GM19328 (cell line): ENCODE measurements at regions not wholly inside any gene's neighbourhood (a gene's known extent, or its start where the extent isn't known, plus 50 kb on each side); places are given as distances from the start of the nearest gene placed in this dataset.
"Not testable (repeated sequence)": the region's sequence is repeated elsewhere in the genome, so short reads cannot be mapped to it uniquely, and the experiment has no call there.

ENCODE experiments used
- ATAC-seq: cut with Tn5 transposase; IDR thresholded peaks from one replicate; pipeline ENCODE4 v1.9.1; 2021; ENCODE audit warnings: mild to moderate bottlenecking, moderate library complexity; ENCODE audit not compliant: unreplicated experiment

DNA sequence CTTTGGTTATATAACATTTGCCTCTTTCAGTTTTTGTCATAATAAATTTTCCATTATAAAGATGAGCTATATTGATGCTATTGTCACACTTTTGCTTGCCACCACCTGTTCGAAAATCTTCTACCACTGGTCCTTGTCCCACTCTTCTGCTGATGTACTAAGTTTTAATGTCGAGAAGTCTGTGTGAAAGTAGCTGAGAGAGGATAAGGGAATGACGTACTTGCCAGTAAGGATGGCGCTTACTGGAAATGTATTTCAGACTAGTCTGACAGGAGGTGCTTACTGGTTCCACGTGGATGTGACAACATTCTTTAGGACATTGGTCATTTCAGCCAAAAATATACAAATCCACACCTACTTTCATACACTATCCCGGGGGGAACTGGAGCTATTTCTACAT, 132.7 kb upstream of the NR3C2 start:
- ATAC-seq = no peak

DNA sequence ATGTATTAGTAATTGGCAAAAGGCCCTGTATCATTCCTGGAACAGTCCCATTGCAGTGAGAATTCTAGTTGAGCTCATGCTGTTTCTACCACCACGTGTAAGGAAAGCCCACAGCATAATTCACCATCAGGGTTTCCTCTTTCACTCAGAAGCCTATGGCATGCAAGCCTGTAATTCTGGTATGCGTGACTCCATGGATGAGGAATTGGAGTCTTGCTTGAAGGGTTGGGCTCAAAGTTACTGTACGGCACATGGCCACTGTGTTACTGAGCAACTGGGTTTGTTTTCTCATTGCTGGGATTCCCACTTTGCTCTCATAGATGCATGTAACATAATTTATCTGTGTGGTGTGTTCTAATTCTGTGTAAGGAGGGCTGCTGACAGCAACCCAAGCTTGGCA, 132.3 kb upstream of the NR3C2 start:
- ATAC-seq = no peak

DNA sequence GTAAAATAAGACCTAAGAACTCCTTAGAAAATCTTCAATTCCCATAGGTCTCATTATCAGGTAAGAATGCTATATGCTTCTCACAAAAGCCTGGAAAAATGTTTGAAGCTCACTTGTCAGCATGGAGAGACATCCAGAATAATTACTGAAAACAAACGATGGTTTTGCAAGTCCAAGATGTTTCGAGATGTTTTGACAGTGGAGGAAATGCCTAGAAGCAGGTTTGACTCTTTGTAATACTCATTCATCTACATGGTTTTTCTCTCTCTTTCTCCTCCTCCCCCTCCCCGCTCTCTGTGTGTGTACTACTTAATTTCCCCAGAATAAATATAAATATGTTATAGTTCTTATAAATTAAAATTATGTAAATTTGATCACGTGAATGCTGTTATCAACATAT, 131.9 kb upstream of the NR3C2 start:
- ATAC-seq = no peak

DNA sequence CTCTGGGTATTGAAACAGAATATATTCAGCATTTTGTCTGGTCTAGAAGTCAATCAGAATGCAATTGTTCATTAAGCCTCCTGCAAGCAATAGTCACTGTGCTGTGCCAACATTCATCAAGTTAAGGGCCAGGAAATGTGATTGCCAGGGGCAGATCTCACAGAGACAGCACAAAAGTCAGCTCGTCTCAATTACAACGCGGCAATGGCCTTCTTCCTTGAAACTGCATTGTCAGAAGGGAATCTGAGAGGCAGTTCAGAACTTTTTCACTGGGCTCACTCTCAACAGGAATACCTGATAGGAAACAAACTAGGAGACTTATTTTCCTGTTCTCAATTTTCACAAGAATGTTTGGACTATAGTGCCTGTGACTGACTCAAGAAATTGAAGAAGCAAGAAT, 131.1 kb upstream of the NR3C2 start:
- ATAC-seq = no peak

DNA sequence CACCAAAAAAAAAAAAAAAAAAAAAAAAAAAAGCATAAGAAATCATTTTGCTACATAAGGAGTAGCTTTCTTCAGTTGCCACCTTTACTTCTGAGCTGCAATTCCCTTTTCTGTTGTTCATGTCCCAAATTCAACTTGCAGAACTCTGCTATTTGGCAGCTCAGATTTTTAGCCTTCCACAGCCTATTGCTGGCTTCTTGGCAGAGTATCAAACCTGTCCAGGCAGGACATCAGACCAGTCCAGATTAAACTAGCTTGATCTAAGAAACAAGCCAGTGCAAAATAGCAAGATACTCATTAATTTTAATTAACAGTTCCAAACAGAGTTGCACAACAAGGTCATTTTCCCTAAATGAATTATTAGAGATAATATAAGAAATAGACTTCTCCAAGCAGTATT, 123.6 kb upstream of the NR3C2 start:
- ATAC-seq = no peak

DNA sequence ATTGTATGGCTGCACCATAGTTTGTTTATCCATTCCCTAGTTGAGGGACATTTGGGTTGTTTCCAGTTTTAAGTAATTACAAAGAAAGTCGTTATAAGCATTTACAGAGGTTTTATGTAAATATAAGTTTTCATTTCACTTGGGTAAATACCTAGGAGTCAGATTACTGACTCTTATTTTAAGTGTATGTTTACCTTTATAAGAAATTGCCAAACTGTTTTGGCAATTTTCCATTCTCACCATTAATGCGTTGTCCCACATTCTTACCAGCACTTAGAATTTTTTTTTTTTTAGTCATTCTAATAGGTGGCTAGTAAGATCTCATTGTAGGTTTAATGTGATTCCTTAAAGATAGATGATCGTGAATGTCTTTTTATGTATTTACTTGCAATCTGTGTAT, 121.5 kb upstream of the NR3C2 start:
- no peak for ATAC-seq

DNA sequence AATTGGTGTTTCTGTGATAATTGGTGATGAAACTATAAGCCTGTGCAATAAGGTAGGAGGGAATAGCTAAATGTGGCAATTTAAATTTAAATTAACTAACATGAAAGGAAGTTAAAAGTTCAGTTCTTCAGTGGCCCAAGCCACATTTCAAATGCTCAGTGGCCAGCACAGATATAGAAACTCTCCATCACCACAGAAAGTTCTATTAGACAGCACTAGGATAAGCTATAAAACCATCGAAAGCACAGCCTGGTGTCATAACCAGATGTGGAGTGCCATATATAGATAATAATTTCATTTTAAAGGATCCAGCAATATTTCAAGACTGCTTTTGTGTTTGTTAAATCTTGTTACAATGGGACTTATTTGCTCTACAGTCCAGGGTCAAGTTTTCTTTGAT, 119.3 kb upstream of the NR3C2 start:
- no peak for ATAC-seq

DNA sequence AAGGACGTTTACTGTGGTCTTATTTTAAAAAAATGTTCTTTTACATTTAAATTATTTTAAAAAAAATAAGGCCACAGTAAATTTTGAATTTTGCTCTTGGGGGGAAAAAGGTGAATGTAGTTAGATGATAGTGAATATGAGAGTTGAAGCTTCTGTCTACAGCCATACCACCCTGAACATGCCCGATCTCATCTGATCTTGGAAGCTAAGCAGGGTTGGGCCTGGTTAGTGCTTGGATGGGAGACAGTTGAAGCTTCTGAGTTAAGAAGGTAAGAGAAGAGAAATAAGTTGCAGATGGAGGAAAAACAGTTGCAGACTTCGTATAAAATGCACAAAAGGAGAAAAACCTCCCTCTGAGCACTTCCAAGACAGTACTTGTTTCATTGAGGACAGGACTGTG, 115.6 kb upstream of the NR3C2 start:
- ATAC-seq = no peak

DNA sequence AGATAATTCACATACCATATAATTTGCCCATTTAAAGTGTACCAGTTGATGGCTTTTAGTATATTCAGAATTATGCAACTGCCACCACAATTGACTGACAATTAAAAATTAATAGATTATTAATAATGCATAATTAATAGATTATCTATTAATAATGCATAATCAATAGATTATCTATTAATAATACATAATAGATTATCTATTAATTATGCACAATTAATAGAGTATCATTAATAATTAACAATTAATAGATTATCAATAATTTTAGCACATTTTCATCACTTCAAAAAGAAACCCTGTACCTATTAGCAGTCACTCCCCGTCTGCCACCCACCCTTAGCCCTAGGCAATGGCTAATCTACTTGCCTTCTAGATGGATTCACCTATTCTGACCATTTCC, 108.6 kb upstream of the NR3C2 start:
- no peak for ATAC-seq

DNA sequence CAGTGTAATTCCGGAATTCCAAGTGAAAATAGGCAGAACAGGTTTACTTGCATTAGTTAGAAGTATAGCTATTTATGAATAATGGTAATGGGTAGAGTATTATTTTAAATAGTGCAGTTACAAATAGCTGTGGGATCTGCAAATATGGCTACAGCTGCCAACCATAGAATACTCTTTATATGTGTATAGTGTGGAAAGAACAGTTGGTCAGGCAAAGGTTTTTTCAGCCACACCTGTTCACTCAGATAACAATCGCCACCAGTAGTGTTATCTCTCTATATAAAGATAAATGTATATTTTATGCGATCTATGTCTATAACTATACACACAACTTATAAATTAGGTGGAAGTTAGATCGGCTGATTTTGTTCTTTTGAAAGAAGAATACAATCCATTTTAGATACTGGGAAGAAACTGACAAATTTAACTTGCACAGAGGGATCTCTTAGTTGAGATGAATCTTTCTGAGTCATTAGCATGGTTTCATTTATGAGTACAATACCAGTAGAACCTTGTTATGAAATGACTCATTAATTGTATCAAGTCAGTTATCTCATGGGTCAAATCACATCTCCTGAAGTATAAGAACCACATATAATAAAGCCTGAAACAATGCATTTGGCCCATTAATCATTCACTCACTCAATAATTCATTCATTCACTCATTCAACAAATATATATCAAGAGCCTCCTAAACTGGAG, 100.9 kb upstream of the NR3C2 start:
- ATAC-seq = no peak

DNA sequence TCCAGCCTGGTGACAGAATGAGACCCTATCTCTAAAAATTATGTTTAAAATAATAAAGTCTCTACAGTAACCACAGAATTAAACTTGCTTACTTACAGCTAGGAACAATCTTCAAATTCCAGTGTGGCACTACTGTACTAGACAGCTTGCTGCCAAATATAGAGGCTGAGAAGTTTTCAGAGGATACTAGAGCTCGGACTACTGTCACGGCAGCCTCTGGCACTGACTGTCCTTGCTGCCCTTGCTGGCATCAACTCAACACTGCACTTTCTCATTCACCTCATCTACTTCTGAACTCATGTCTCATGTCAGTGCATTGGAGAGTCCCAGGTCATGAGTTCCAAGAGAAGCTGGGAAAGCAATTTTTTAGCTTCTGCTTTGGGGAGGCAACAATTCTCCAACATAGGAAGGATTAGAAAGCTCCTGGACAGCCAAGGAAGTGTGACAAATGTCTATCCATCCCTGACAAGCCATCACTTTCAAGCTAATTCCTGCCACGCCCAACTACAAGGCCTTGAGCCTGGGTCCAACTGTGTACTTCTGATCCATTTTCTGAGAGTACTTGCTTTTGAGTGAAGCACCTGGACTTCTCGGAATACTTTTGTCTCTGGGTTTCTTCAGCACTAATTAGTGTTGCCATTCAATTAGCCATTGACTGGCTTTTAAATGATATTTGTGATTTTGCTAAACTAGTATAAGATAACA, 98.6 kb upstream of the NR3C2 start:
- no peak for ATAC-seq

DNA sequence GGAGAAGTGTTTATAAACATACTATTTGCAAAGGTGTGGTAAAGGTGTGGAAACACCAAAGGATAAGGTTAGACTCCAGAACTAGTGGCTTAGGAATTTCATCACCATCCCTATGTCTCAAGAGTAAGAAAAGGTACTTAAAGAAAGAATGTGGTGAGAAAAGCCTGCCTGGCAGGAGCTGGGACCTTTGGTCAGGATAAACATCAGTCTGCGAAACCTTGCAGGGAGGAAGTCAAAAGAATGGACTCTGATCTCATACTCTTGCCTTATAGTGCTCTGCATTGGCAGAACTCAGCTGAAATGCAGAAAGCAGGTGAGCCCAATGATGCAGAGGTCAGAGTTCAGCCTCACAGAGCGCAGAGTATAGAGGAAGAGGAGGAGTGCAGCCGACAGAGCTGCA, 97.2 kb upstream of the NR3C2 start:
- no peak for ATAC-seq

DNA sequence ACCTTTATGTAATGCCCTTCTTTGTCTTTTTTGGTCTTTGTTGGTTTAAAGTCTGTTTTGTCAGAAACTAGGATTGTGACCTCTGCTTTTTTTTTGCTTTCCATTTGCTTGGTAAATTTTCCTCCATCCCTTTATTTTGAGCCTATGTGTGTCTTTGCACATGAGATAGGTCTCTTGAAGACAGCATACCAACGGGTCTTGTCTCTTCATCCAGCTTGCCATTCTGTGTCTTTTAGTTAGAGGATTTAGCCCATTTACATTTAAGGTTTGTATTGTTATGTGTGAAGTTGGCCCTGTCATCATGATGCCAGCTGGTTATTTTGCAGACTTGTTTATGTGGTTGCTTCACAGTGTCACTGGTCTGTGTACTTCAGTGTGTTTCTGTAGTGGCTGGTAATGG, 91.6 kb upstream of the NR3C2 start:
- ATAC-seq = not testable (repeated sequence)

DNA sequence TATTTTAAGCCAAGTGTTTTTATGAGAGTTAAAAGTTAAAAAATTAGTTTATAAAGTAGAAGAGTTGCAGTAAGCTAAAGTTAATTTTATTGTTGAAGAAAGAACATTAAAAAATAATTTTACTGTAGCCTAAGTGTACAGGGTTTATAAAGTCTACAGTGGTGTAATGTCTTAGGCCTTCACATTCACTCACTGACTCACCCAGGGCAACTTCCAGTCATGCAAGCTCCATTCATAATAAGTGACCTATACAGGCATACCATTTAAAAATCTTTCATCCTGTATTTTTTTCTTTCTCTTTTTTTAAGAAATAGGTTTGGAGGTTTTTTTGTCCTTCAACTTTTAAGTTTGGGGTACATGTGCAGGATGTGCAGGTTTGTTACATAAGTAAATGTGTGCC, 87.9 kb upstream of the NR3C2 start:
- ATAC-seq = no peak

DNA sequence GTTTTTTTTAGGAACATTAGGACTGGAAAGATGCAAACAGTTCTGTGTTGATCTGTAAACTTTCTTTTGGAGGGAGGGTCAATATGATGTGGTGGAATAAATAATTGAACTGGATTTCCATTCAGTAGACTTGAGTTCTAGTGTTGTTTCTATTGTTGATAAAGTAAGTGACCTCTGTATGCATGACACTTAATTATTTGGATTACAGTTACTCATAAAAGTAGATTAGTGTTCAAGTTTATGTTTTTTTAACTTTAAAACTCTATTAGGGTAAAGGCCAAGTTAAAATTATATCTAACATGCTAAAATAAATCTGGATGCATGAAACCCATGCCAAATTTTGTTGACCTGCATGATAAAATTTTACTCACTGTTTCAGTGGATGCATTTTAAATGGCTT, 85.4 kb upstream of the NR3C2 start:
- ATAC-seq = no peak

DNA sequence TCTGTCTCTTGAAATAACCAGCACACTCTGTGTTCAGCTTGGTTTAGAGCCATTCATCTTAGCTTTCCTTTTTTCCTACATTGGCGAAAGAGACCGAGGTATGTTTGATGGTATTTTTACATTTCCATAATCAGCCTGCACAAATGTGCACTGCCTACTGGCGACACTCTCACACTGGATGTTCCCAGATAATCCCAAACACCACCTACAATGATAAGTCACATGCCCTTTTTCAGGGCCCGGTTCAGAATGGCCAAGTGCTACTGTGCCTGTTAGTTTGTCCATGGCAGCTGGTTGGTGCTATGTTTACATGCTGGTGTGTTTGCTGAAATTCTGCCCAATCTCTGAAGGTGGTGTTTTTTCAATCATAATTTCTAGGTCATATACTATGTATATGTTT, 80.8 kb upstream of the NR3C2 start:
- ATAC-seq = no peak

DNA sequence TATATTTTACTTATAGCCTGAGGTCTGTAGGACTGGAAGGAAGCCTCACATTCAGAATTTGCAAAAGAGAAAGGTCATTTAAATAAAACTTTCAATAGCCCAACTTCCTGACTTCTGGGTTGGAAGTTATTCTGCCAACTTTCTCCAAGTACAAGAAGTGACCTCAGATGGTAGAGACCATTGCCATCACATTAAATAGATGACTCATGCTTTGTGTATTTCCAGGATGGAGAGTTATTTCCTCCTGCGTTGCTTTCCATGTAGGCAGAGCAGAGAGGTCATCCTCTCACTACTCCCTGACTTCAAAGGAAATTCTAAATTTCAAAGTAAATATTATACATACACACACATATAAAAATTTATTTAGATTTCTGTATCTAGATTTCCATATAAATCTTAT, 73.0 kb upstream of the NR3C2 start:
- no peak for ATAC-seq

DNA sequence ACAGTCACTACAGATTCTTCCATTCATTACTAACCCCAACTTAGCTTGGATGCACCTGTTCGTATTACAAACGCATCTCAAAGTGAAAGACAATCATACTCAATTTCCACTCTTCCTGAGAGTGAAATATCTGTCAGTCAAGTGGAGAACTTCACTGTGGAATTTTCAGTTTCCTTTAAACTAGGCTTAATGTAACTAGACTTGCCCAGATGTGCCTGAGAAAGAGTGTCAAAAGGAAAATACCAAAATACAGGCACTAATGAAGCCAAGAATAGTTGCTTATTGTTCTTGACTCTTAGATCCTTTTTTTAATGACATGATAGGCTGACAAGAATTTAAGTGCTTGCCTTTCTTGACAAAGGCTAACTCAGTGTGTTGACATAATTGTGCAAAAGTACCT, 72.4 kb upstream of the NR3C2 start:
- ATAC-seq = no peak

DNA sequence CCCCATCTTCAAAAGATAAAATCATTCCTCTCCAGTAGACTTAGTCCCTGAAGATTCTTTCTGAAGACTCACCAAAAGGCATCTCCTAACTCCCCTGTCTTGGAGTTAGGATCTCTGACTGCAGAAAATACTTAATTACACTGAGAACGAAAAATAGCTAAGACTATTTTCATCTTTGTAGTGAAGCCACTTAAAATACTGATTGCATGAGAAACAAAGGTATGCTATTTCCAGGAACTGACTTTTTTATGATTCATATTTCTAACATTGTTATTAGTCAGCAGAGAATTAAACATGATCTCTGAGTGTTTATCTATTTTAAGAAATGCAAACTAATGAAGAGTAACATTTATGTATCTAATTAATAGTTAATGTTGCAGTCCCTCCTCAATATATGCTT, 71.8 kb upstream of the NR3C2 start:
- ATAC-seq = no peak

DNA sequence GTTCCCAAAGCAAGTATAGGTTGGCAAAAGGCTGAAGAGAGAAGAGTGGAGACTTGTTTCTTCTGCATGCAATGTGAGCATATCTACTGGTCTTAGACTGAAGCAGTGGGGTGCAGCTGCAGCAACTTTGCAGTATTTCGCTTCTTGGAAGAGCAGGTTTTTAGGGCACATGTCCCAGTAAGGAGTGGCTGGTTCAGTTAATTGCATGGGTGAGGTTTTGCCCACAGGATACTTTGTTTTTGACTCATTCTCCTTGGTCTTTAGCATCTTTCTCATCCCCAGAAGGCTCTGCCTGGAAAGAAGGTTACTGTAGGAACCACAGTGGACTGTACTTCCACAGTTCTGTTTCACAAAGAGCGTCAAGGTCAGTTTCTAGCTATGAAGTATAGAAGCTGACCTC, 68.0 kb upstream of the NR3C2 start:
- ATAC-seq = no peak

DNA sequence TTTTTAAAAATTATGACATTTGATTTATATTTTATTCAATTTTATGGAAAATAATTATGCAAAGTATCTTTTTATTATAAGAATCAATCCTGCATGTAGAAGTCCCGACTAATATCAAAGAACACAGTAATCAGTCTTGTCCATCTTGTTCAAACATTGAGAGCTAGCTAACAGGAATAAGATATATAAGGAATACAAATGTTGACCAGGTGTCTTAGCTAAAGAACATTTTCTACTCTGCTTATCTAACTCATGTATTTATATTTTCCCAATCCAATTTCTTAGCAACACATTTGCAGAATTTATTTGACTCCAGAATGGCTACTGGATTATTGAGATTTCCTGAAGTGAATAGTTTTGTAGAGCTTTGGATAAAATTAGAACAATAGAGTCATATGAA, 61.5 kb upstream of the NR3C2 start:
- ATAC-seq = no peak

DNA sequence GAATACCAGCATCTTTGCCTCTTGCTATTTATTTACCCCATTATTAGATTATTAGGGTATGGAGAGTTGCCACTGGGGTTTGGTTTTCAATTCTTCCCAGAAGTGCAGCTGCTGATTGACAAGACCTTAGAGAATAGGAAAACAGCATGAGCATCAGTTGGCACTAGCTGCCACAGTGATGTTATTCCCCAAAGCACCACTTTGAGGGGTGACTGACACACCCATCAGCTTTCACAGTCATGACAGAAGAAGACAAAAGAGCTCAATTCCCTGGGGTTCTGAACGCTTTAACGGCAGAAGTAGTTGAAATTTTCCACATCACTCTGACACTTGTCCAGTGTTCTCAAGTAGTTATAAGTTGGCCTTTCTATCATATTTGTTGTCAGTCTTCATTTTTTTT, 55.0 kb upstream of the NR3C2 start:
- no peak for ATAC-seq

DNA sequence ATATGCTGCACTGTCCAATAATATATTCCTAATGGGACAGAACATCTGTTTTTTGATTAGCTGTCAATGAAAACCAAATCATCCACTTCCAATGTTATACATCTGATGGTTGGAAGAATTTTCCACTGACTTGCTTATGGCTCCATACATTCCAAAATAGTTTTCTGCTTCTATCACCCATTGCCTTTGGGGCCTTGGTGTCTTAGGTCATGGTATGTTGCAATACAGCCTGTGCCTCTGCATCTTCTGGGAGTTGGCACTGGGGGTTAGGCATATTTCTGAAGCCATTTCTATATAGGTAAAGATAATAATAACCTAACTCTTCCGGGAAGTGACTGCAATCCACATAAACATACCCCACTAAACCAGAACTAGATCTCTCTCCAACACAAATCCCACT, 53.2 kb upstream of the NR3C2 start:
- ATAC-seq = no peak
